Stimulated activated CD4-positive, alpha-beta T cell treated with anti-CD3 and anti-CD28 coated beads, Interleukin-1b, Interleukin-23, amount 100 ng/mL, for 48 hours (primary cell): ENCODE measurements at regions not wholly inside any gene's neighbourhood (a gene's known extent, or its start where the extent isn't known, plus 50 kb on each side); places are given as distances from the start of the nearest gene placed in this dataset.

Experiments
- DNase-seq: peaks from one replicate; pipeline ENCODE4 v3.0.0-alpha.2; 2020

DNA sequence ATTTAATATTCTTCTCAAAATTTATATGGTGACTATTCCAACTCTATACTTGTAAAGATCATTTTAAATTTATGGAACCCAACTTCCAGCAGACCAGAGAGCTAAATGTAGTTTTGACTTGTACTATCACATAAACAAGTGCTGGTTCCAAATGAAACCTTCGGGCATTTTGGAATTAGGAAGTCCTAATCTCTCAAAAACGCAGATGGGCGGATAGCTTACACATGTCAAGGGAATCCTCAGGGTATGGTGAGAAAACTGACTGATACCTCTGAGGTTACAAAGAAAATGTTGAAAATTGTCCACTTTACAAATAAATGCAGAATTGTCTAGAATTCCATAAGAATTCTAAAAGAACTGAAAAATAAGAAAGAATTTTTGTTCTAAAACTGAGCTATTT lies 224.1 kb downstream of the SS18 start:
- DNase-seq, result no peak

DNA sequence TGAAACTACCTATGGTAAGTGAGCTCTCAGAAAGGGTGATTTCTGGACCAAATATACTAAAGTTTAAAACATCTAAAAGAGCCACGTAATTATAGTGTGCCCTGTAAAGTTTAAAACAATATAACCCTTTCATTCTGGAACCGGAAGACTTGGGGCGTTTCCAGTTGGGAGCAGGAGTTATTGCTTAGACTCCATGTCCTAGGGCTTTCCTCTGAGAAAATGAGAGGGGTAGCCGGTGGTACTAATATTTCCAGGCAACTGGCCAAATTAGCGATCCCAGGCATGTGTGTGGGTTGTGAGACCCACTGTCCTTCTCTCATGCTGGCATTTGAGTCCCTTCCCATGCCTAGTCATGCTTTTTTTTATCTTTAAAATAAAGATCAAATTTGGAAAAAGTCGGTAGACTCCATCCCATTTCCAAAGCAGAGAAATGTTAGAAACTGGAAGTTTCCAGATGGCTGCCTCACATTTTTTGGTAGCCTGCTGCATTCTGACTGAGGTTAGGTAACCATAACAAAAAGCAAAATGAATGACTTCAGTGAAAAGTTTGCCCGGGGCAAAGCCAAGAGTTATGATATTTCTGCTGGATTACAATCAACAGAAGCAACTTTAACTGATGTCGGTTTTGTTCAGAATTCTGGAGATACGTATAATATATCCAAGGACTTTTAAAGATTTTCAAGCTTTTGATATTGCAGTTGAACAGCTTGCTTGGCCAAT lies 227.4 kb downstream of the SS18 start:
- no peak for DNase-seq

DNA sequence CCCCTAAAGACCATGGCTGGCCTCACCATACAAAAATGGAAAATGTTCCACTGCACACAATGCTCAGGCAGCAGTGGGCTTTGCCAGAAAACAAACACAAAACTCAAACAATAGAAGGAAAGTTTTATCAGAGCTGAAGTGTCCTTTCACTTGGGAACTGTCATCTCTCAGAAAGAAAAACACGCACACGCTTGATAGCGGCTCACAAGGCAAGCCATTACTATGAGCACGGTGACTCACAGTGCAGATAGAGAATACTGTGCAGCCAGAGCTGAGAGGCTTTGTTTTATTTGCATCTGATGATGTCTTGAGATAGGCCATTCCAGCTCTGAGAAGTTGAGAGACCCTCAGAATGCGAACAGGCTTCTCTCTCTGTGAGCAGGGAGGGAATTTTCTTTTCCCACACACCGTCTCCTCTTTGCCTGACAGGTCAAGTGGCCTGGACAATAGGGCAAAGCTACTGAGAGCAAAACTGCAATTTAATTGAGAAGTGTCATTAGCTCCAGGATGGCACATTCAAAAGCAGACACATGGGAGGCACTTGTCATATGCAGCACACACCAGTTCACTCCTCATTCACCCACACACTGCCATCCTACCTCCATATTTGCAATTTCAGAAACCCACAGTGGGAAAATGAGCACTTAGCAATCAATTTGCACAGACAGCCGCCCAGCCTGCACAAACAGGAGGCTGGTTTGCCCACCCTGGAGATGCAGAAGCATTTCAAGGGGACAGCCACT lies 236.6 kb downstream of the SS18 start:
- no peak for DNase-seq

DNA sequence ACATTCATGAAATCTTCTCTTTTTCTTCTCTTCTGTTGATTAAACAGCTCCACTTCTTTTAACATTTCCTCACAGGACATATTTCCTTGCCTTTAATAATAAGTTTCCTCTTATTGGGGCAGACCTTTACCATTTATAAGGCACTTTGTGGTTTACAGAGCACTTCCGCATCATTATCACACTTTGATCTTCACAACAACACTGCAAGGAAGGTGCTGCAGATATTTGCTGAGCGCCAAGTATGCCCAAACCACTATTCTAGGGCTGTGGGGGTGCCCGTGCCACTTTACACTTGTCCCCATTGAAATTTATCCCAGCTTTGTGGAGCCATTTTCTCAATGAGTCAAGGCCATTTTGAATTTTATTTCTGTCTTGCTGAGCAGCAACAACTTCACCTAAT lies 246.6 kb downstream of the SS18 start:
- DNase-seq, result no peak

DNA sequence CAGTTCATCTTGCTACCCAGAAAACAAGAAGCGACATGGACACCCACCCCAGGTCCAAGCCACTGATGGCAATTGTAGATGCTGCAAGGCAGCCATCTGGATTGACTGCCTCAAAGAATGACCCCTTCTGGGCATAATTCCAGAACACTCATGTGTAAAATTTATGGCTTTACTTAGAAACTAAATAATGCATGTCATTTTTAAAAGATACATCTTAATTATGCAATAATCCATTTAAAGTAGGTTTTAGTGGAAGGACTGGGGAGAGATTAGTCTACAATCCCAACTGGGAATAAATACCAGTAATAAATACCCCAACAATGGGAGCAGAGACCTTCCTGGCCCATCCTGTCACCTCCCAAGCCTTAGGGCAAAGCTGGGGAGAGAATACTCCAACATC lies 247.7 kb downstream of the SS18 start:
- no peak for DNase-seq

DNA sequence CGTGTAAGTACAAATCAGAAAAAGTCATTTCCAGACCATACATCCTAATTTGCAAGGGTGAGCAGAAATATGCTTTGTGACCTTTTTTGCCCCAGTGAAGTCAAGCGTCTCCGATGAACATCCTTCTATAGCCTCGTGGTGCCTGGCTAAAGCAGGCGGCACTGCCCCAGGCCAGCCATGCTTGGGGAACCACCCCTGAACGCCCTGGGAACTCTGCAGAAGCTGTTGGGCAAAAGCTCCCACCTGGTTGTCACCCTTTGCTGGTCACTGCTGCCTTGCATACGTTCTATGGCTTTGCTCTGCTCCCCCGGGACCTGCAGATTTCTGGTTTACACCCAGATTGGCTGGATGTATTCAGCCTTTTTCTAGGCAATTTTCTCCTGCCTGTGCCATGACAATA lies 256.4 kb downstream of the SS18 start:
- DNase-seq, result no peak

DNA sequence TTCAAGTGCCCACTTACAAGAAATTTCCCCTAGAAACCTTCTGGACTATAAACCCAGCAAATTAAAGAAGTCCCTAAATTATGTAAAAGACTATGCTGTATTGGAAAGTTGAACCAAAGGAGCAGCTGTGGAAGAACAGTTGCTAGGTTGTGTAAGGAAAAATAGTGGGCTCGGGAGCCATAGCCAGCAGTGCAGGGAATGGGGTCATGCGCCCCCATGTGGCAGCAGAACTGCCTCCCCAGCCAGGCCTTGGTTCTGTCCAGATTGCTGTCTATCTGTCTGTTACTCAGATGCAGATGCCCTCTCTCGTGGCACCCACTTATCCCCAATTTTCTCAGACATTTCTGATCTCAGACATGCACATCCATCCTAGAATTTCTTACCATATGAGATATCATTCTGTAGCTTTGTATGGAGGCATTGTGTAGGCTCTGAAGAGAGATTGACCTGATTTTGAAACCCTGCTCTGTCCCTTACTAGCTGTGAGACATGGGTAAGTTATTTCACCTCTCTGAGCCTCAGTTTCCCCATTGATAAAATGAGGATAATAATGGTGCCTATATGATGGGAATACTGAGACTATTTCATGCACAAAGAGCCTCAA lies 258.3 kb downstream of the SS18 start:
- no peak for DNase-seq

DNA sequence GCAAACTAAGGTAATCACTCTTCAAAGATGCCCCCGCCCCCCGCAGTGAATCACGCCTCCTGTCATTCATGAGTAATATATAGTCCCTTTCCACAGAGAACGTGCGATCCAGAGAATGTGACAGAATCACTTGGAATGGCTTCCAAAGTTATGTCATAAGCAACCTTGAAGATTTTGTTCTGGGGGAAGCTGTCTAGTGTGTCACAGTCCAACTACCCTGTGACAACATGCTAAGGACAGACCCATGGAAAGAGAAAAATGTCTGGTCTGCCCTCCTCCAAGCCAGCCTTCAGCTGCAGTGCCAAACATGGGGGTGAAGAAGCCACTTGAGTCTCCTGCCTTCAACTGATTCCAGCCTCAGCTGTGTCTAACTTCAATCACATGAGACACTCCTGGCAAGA lies 259.1 kb downstream of the SS18 start:
- DNase-seq, result no peak

DNA sequence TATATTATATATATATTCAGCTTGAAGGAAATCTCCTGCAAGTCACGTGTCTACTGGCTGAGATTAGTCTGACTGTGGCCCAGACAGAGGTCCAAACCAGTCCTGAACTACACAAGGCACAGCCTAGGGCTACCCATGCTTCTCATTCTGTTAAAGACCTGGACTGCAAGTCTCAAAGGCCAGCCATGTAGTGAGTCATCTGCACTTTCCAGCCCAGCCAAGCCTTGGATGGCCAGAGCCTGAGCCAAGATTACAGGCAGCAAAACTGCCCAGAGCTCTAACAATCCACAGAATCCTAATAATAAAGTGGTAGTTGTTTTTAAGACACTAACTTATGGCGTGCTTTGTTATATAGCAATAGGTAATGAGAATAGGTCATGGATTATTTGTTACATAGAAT lies 259.6 kb downstream of the SS18 start:
- no peak for DNase-seq

DNA sequence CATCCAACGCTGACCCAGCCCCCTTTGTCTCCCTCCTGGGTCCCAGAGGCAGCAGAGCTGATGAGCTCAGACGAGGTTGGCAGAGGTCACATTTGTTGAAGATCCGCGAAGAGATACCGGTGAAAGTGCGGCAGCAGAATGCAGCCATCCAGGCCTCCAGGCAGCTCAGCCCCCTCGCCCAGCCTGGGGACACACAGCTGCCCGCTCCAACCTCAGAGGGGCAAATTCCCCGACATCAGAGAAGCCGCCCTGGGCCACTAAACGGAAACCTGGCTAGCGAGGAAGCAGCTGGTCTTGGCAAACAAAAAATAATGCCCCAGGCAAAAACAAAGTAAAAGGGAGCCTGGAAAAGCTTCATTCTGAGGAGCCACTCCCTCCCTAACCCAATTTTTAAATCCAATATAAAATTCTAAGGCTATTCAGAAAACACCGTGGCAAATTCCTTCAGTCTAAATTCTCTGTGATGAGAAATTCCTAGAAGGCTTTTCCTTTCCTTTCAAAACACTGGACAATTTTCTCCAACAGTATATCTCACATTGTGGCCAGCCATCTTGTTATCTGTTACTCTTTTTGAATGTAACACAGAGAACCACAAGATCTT lies 262.4 kb downstream of the SS18 start:
- no peak for DNase-seq

DNA sequence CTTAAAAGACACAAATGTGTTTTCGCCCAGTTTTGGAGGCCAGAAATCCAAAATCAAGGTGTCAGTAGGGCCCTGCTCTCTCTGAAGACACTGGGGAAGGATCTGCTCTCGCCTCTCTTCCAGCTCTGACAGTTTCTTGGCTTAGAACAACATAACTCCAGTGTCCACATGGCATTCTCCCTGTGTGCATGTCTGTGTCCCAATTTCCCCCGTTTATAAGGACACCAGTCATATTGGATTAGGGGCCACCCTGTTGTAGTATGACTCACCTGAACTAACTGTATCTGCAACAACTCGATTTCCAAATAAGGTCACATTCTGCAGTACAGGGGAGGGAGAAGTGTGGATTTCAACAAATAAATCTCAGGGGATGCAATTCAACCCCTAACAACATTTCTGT lies 263.2 kb downstream of the SS18 start:
- no peak for DNase-seq

DNA sequence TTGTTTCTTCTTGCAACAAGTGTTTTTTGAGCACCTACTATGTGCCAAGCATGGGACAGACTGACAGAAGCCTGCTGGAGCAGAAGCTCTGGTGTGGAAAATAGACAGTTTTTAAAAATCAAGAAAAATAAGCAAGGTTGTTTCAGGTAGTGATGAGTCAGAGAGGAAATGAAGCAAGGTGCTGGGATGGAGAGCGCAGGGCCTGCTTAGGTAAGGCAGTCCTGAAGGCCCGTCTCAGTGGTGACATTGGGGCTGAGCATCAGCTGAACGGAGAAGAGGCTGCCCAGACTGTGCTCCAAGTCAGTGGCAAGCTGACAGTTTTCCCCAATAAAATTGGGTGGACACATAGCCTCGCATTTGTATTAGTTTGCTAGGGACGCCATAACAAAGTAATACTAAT lies 263.6 kb downstream of the SS18 start:
- no peak for DNase-seq

DNA sequence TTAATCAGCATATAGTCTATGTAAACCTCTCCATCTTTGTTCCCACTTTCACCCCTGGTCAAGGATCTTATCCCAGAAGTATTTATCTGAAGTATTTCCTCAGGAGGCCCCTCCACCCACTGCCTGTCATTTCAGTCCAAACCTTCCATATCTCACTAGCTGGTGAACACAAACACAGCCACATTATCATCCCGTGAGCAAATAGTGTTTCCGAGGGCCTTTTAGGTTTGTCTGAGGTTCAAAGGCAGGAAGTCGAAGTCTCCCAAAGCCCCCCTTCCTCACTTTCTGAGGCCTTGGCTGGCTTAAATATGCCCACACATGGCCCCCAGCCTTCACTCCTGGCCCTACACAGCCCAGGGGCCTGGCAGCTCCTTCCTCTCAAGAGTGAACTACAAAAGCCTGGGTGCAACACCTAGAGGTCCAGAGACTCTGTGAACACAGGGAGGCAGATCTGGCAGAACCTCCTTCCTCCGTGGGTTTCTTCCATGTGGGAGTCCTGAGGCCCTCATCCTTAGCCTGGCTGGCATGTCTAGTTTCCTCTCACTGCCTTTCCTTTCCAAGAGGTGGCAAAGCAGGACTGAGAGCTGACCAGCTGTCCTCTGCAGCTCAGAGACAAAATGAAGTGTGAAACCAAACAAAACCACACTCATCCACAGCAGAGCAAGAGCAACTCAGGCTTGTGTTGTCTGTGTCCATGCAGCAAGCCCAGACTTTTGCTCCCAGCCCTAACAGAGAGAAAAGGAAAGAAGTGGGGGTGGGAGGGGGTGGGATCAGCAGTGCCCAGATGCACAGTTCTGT lies 264.2 kb downstream of the SS18 start:
- no peak for DNase-seq

DNA sequence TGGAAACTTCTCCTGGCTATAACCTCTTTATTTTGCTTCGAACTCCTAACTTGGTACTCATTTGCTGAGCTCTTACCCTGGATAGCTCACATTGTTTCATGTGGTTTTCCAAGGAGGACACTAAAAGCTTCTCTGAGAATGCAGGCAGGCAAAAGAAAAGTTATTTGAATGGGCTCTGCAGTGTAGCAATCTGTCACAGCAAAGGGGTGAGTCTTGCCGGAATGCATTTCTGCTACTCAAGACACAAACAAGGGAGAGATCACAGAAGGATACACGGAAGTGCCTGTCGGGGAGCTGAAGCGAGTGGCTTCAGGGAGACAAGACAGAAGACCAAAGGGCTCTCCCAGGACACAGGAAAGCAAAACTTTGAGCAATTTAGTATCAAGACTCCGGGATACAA lies 265.4 kb downstream of the SS18 start:
- no peak for DNase-seq

DNA sequence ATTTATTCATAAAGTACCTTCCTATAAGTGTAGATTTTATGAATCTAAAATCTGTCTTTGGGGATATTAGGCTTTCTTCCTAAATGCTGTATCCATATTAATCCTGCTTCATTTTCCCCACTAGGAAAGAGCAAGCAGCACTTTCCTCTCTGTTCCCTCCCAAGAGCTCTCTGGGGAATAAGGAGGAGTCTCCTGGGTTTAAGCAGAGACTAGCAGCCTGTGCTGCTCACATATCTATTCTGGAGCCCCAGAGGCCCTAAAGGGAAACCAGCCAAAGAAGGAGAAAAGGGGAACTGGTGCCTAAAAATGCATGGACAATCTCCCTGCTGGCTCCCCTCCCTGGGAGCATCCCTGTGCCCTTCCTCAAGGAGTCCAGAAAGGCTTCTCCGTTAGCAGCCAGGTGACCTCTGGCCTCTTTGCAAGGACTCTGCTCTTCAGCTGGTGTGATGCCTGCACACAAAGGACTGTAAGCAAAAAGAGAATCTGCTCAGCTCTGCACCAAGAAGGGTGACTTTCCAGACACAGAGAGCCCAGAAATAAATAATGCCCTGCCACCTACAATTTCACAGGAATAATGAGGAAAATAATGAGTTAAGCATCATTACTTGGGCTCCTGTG lies 270.6 kb downstream of the SS18 start:
- DNase-seq, result no peak

DNA sequence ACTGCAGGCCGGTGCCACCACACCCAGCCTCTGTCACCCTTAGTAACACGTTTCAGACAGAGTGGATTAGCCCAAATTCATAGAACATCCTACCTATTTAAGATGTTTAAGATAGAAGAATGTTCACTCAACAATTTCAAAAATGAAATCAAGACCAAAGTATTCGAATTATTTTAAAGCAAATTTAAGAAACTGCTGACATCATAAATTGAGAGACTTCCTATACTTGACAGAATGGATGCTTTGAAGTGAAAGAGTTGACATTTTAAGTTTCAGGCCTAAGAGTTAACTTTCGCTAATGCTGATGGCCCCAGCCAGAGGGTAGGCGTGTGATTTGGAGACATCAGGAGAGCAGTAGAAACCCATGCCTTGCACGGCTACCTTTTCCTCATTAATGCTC lies 271.9 kb downstream of the SS18 start:
- DNase-seq, result no peak

DNA sequence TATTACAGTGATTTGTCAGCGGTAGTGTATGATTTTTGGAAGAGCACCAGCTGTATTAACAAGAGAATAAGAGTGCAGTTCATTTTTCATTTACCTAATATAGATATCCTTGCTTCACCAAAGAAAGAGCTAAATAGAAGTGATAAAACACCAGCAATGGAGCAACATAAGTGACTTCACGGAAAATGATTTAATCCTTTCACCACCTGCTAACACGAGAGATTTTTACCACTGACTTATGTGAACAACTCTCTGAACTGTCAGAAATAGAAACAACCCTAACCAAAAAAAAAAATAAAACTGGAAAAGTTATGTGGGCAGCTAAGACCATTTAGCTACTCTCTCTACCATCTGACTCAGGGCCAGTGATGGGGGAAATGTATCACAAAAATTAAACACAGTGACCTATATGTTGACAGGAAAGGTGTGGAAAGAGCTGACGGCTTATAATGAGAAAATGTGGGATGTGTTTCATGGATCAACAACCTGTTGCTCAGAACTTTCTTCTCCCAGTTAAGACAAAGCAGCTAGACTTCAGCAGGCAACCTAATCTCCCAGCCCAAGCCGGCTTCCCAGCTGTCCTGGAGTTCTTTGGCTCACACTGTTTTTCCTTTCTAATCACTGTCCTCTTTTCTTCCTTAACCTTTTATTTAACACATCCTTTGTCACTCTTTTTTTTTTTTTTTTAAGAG lies 272.7 kb downstream of the SS18 start:
- DNase-seq, result no peak

DNA sequence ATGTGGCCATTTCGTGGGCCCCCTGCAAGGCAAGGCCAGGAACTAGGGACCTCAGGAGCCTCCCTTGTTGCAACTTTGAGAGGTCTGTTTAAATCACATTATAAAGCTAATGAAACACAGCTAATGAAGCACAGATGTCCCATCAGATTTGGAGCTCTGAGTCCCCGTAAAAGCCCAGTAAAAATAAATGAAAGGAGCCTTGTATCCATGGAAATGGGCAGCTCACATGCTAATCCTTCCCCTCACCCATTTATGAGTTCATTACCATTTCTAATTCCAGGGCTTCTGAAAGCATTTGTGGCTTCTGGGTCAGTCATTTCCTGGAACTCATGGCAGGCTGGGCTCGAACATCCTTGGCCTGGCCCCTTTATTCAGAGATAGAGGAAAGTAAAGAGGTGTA lies 274.8 kb downstream of the SS18 start:
- DNase-seq, result no peak

DNA sequence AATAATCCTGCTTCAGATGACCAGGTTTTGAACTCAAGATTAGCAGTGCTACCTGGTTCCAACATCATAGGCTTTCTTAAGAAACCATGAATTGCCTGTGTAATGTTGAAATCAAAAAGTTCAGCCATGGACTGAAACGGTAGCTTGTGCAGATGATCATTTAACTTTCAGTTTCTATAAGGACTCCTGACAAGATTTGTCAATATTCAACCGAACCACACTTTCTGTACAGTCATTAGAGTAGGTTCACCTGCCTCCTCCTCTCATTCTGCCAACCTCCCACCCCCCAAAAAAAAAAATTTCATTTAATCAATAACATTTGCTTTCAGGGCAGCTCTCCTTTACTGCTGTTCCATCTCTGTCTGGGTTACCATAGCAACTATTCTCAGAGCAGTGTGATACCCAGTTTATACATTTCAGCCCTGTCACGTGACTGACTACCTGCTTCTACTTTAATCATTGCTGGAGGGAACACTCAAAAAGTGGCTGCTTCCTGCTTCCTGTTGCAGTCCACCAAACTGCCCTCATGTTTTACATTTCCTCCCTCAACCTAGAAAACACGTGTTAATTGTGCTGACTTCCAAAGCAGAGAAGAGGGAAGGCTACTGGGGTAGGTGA lies 275.5 kb downstream of the SS18 start:
- DNase-seq, result no peak

DNA sequence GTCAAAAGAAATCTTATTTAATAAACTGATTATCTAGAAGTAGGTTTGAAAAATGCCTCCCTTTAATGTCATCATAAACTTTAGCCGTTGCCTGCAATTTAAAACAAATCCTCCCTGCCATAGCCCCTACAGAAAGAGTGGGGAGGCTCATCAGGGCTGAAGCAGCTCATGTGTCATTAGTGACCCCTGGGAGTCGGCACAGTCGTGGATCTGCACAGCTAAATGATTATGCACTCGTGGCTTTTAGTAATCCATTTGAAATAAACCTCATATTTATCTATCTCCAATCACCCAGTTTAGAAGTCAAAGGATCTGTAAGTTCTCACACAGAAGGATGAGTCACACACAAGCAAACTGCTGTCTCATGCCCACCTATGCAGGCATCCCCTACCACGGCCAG lies 277.3 kb downstream of the SS18 start:
- DNase-seq, result no peak

DNA sequence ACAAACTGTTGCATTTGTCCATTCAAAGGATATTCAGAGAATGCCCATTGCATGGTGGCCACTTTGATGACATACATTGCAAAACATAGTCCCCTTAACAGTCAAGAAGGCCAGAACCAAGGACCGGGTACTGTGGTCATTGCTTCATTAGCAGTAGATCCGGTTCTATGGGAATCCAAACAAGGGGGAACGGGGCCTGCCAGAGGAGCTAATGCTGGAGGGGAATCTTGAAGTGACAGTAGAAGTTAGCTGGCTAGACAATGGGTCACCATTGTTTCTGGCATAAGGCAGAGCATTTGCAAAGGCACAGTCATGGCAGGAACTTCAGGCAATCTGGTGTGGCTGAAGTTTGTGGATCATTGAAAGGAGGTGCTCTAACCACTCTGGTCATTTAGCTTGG lies 279.7 kb downstream of the SS18 start:
- DNase-seq, result no peak

DNA sequence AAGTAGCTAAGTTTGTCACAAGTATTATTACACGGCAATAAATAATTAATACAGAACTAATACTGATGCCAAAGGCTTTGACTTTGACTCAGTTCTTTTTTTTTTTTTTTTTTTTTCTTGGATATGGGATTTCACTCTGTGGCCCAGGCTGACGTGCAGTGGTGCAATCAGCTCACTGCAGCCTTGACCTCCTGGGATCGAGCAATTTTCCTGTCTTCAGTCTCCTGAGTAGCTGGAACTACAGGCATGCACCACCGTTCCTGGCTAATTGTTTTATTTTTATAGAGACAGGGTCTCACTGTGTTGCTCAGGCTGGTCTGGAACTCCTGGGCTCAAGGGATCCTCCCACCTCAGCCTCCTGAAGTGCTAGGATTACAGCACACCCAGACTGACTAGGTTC lies 284.5 kb downstream of the SS18 start:
- no peak for DNase-seq
